WERI-Rb-1 (cell line): ENCODE measurements at regions not wholly inside any gene's neighbourhood (a gene's known extent, or its start where the extent isn't known, plus 50 kb on each side); places are given as distances from the start of the nearest gene placed in this dataset.

Experiments
- DNase-seq: peaks from one replicate; pipeline ENCODE4 v3.0.0-alpha.2; 2020
- H3K27ac ChIP-seq: fragments of 250-450 bp; sonication (Bioruptor Pico); 2 replicates; pipeline ENCODE4 v1.5.1; 2020; ENCODE audit warnings: mild to moderate bottlenecking, moderate library complexity
- H3K27me3 ChIP-seq: fragments of 250-450 bp; sonication (Bioruptor Pico); 2 replicates; pipeline ENCODE4 v1.5.1; 2021; ENCODE audit warnings: mild to moderate bottlenecking, low read depth, moderate library complexity; ENCODE audit not compliant: insufficient read depth, severe bottlenecking
- H3K36me3 ChIP-seq: fragments of 250-450 bp; sonication (Bioruptor Pico); 2 replicates; pipeline ENCODE4 v1.5.1; 2020; ENCODE audit warnings: mild to moderate bottlenecking, moderate library complexity
- H3K4me3 ChIP-seq: 2 replicates; pipeline ENCODE4 v1.5.1; 2011; ENCODE audit warnings: low read depth, mild to moderate bottlenecking, control low read depth, low read length
- H3K9me3 ChIP-seq: fragments of 250-450 bp; sonication (Bioruptor Pico); 2 replicates; pipeline ENCODE4 v1.5.1; 2021; ENCODE audit warnings: mild to moderate bottlenecking, moderate library complexity; ENCODE audit not compliant: severe bottlenecking
- TF ChIP-seq, protein P1 (sequence below): IDR thresholded peaks from 2 replicates; pipeline ENCODE4 v1.5.1; 2011; ENCODE audit warnings: low read depth, mild to moderate bottlenecking, control low read depth, inconsistent platforms, low read length

DNA sequence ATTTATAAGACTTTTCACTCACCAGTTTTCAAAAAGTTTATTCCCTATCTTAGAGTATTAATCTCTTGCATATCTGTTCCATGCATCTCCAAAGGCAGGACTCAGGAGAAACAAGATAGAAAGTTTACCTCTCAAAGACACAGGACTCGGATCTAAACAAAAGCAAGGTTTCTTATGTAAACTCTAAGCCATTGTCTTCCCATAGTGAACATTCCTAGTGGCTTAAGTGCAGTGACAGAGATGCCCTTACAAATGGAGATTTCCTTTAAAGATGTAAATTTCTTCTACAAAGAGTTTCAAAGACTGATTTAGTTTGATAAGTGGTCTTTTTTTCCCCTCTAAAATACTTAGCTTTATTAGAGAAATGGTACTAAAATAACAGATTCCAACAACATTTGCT is 209.8 kb downstream of the ACTR3B start:
- TF ChIP-seq, protein P1, sequence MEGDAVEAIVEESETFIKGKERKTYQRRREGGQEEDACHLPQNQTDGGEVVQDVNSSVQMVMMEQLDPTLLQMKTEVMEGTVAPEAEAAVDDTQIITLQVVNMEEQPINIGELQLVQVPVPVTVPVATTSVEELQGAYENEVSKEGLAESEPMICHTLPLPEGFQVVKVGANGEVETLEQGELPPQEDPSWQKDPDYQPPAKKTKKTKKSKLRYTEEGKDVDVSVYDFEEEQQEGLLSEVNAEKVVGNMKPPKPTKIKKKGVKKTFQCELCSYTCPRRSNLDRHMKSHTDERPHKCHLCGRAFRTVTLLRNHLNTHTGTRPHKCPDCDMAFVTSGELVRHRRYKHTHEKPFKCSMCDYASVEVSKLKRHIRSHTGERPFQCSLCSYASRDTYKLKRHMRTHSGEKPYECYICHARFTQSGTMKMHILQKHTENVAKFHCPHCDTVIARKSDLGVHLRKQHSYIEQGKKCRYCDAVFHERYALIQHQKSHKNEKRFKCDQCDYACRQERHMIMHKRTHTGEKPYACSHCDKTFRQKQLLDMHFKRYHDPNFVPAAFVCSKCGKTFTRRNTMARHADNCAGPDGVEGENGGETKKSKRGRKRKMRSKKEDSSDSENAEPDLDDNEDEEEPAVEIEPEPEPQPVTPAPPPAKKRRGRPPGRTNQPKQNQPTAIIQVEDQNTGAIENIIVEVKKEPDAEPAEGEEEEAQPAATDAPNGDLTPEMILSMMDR: no peak
- H3K27me3 ChIP-seq: no peaks in the 10 kb centered on the region
- H3K36me3 ChIP-seq: no peaks in the 10 kb centered on the region
- H3K4me3 ChIP-seq: no peak overlapping the region
- DNase-seq: no peak
- peaks cover 5% of the 10 kb centered on the region for H3K9me3 ChIP-seq
- H3K27ac ChIP-seq: no peak overlapping the region

DNA sequence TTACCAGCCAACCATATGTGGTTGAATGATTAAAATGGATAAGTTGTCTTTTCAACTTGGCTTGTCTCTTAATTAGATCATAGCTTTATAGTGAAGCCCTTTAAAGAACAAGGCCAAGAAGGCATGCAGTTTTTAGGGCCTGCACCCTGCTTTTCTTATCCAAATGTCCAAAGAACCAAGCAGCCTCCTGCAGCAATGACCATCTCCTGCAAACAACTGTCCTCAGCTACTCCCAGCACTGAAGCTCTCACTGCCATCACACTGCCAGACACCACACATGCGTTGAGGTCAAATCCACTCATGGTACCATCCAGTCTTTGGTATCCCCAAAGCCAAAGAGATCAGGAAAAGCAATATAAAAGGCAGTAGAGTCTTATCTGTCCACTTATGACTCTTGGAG is 210.3 kb downstream of the ACTR3B start:
- DNase-seq: no peak
- TF ChIP-seq, protein P1: no peak
- Histone ChIP-seq H3K36me3 (no peaks in the 10 kb centered on the region), H3K27me3 (no peaks in the 10 kb centered on the region), H3K4me3 (no peak overlapping the region), H3K27ac (no peak overlapping the region), H3K9me3 (peaks cover 5% of the 10 kb centered on the region)

DNA sequence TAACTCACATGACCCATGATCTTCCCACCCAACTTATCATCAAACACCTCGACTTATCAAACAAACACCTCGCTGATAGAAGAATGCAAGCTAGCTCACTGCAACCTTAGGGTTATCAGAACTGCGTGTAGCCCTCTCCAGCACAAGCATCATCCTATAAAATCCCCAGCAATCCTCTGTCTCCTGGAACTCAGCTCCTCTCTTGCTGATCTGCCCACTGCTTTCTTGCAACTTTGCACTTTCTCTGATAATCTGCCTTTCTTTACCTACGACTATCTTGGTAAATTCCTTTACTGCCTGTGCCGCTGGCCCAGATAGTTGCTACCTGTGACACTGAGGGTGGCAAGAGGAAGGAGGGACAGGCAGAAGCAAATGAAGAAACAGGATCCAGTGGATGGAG is 210.9 kb downstream of the ACTR3B start:
- H3K27ac ChIP-seq: no peak overlapping the region
- H3K9me3 ChIP-seq: peaks cover 5% of the 10 kb centered on the region
- H3K4me3 ChIP-seq: no peak overlapping the region
- no peaks in the 10 kb centered on the region for H3K27me3 ChIP-seq
- no peaks in the 10 kb centered on the region for H3K36me3 ChIP-seq
- TF ChIP-seq, protein P1: no peak
- DNase-seq: no peak

DNA sequence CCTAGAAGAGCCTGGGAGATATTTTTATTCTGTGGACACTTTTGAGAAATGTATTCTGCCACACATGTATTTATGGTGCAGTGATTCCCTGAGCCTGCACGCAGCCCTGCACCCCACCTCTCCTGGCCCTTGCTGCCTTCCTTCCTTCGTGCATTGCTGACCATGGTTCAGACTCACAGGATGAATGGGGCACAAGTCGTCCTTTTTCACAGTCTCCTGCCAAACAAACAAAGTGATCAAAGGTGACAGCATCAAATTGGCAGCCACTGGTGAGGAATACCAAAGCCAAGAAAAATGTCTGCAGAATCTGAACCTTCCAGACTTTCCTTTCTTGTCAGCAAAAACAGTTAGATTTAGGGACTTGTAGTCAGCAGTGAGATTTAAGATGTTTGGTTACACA is 215.0 kb downstream of the ACTR3B start:
- peaks cover 5% of the 10 kb centered on the region for H3K9me3 ChIP-seq
- TF ChIP-seq, protein P1: no peak
- no peak overlapping the region for H3K27ac ChIP-seq

DNA sequence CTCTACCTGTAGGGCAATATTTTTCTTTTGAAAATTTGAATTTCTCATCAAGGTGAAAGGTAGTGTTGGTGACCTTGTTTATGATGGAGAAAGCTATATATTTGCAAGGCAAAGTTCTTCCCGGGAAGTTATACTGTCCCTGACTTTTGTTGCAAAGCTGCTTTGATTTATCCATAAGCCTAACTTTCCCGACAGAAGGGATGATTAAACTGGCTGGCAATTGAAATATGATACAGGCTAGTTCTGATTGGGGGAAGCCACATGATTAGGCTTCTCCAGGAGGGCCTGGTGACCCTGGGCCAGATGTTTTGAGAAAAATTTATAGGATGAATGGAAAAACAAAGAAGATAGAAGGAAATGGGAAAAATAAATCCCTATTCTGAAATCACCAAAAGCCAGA is 215.5 kb downstream of the ACTR3B start:
- TF ChIP-seq, protein P1: no peak
- Histone ChIP-seq H3K9me3 (peaks cover 5% of the 10 kb centered on the region), H3K4me3 (no peak overlapping the region), H3K27ac (no peak overlapping the region; the same call in 1 of the 2 replicates), H3K27me3 (no peaks in the 10 kb centered on the region), H3K36me3 (no peaks in the 10 kb centered on the region)
- DNase-seq: peak; percentile 22

More for the DNA sequence above, 215.0 kb downstream of the ACTR3B start:
- Histone ChIP-seq H3K36me3 (no peaks in the 10 kb centered on the region), H3K4me3 (no peak overlapping the region), H3K27me3 (no peaks in the 10 kb centered on the region)
- no peak for DNase-seq

DNA sequence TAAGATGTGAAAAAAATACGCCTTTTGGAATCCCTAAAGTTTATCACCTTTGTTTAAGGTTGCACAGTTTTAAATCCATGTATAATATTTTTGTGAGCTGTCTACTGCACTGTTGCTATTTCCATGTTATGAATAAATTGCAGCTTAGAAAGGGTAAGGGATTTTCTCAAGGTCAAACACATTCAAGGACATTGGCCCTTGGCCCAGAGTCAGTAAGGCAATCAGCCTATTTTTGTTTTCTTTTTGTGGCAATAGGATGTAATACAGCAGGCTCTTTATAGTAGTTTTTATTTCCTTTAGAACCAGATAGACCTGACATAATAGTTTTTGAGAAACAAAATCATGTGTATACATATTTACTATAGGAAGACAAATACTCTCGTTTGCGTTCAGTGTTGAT is 219.8 kb downstream of the ACTR3B start:
- no peak overlapping the region for H3K27ac ChIP-seq
- TF ChIP-seq, protein P1: no peak
- H3K4me3 ChIP-seq: no peak overlapping the region
- H3K36me3 ChIP-seq: no peaks in the 10 kb centered on the region
- H3K9me3 ChIP-seq: no peaks in the 10 kb centered on the region
- H3K27me3 ChIP-seq: no peaks in the 10 kb centered on the region
- no peak for DNase-seq
